ENCODE measurements at regions not wholly inside any gene's neighbourhood (a gene's known extent, or its start where the extent isn't known, plus 50 kb on each side); places are given as distances from the start of the nearest gene placed in this dataset.

GRCh38 chr7:96800824-96801223 is 91.2 kb upstream of the SEM1 start:
- Mint-ChIP-seq H3K4me3 (no peak overlapping the region), H3K4me1 (0 out of 4 replicates have a peak, but pooled peaks cover 0 to 2% of the 10 kb centered on the region in 2 experiments), H3K36me3 (ENCODE audit: insufficient read depth in 1 of 3, low read depth in 3 of 3) (no peaks in the 10 kb centered on the region), H3K27ac (no peak overlapping the region), H3K9me3 (no peaks in the 10 kb centered on the region), H3K27me3 (ENCODE audit: low read depth) (peaks cover 1% of the 10 kb centered on the region; the same call in 1 of the 2 replicates)
- Histone ChIP-seq H3K56ac (ENCODE audit: insufficient read length, low read depth, low read length) (no peak overlapping the region), H4K91ac (ENCODE audit: insufficient read length, low read depth, low read length) (no peak overlapping the region), H3K4me1 (ENCODE audit: insufficient read depth, low read length) (no peaks in the 10 kb centered on the region), H2BK15ac (ENCODE audit: low read depth, low read length) (no peak overlapping the region), H2BK5ac (ENCODE audit: insufficient read length, low read length) (no peak overlapping the region), H3K27ac (ENCODE audit: insufficient read length, low read depth, low read length) (no peak overlapping the region), H2BK120ac (ENCODE audit: low read depth, low read length, poor library complexity, severe bottlenecking) (no peak overlapping the region), H3K9ac (ENCODE audit: extremely low read depth, insufficient read length, low read length) (no peak overlapping the region), H3K18ac (ENCODE audit: insufficient read length, low read depth, low read length) (no peak overlapping the region), H4K20me1 (ENCODE audit: control insufficient read depth, insufficient read depth, insufficient read length) (no peaks in the 10 kb centered on the region), H2AK5ac (ENCODE audit: insufficient read length, low read length) (no peak overlapping the region), H3K79me1 (ENCODE audit: insufficient read depth, low read depth, low read length, poor library complexity, severe bottlenecking) (no peaks in the 10 kb centered on the region), H4K5ac (ENCODE audit: insufficient read length, low read depth, low read length) (no peak overlapping the region), H2BK12ac (ENCODE audit: insufficient read length, low read depth, low read length) (no peak overlapping the region), H3K27me3 (ENCODE audit: insufficient read depth, low read length) (no peaks in the 10 kb centered on the region), H3K23me2 (ENCODE audit: insufficient read length, low read depth, low read length, poor library complexity, severe bottlenecking) (no peaks in the 10 kb centered on the region), H3K23ac (ENCODE audit: insufficient read length, low read depth, low read length) (no peak overlapping the region), H3K4ac (ENCODE audit: low read depth, low read length) (no peak overlapping the region), H3T11ph (ENCODE audit: low read length) (no peak overlapping the region), H4K8ac (replicated peaks; ENCODE audit: insufficient read length, low read depth, low read length) (no peak overlapping the region), H2AFZ (ENCODE audit: low read length) (no peak overlapping the region), H3K4me2 (ENCODE audit: insufficient read depth, insufficient read length, low read length) (no peak overlapping the region), H3K14ac (ENCODE audit: insufficient read depth, low read length) (no peak overlapping the region), H3K79me2 (ENCODE audit: insufficient read depth, low read length) (no peaks in the 10 kb centered on the region), H3K9me3 (ENCODE audit: control insufficient read depth, low read depth, low read length) (no peaks in the 10 kb centered on the region), H2BK20ac (ENCODE audit: low read depth, low read length, poor library complexity, severe bottlenecking) (no peak overlapping the region)
- DNase-seq, result no peak
- WGBS (ENCODE audit: extremely low coverage, insufficient read length, low lambda C conversion rate), result no CpG with 5 or more reads among the region's 2 CpGs
- no peak for TF ChIP-seq CTCF (conservative IDR thresholded peaks at IDR 0.05)
